C4-2B (cell line): ENCODE measurements at regions not wholly inside any gene's neighbourhood (a gene's known extent, or its start where the extent isn't known, plus 50 kb on each side); places are given as distances from the start of the nearest gene placed in this dataset.

Source experiments
- CTCF ChIP-seq: fragments of 450-650 bp; conservative IDR thresholded peaks from 2 replicates; pipeline ENCODE4 v1.5.1; 2017; ENCODE audit warnings: mild to moderate bottlenecking
- ZFX ChIP-seq: fragments of 450-650 bp; IDR thresholded peaks from 2 replicates; pipeline ENCODE4 v1.6.1; 2017

- no peak for TF ChIP-seq CTCF
- TF ChIP-seq ZFX = no peak
These were observed 152.6 kb upstream of the C1orf174 start for GRCh38 chr1:4052657-4053056.
